Neuronal stem cell (in vitro differentiated cells): ENCODE measurements at regions not wholly inside any gene's neighbourhood (a gene's known extent, or its start where the extent isn't known, plus 50 kb on each side); places are given as distances from the start of the nearest gene placed in this dataset.
"Not testable (repeated sequence)": the region's sequence is repeated elsewhere in the genome, so short reads cannot be mapped to it uniquely, and the experiment has no call there.

ENCODE experiments used
- DNase-seq: peaks from one replicate; pipeline ENCODE4 v3.0.0-alpha.2; 2013; ENCODE audit warnings: low spot score
- H2AFZ ChIP-seq: one replicate; pipeline ENCODE4 v1.6.1; 2013; ENCODE audit warnings: mild to moderate bottlenecking, low read length, inconsistent platforms
- H2AK5ac ChIP-seq: 2 replicates; pipeline ENCODE4 v1.6.1; 2013; ENCODE audit warnings: low read depth, mild to moderate bottlenecking, inconsistent platforms, low read length, moderate library complexity, mixed read lengths
- H2BK120ac ChIP-seq: 2 replicates; pipeline ENCODE4 v1.6.1; 2013; ENCODE audit warnings: low read depth, mild to moderate bottlenecking, inconsistent platforms, low read length, moderate library complexity, mixed read lengths
- H2BK12ac ChIP-seq: one replicate; pipeline ENCODE4 v1.6.1; 2013; ENCODE audit warnings: low read length, inconsistent platforms
- H2BK15ac ChIP-seq: 2 replicates; pipeline ENCODE4 v1.6.1; 2013; ENCODE audit warnings: mild to moderate bottlenecking, low read length, inconsistent platforms, mixed read lengths
- H2BK5ac ChIP-seq: one replicate; pipeline ENCODE4 v1.6.1; 2013; ENCODE audit warnings: inconsistent platforms, mild to moderate bottlenecking, low read length, moderate library complexity
- H3K14ac ChIP-seq: one replicate; pipeline ENCODE4 v1.6.1; 2013; ENCODE audit warnings: low read length, inconsistent platforms
- H3K18ac ChIP-seq: 2 replicates; pipeline ENCODE4 v1.6.1; 2013; ENCODE audit warnings: low read length, inconsistent platforms
- H3K23ac ChIP-seq: 2 replicates; pipeline ENCODE4 v1.6.1; 2013; ENCODE audit warnings: low read depth, mild to moderate bottlenecking, mixed read lengths, low read length, inconsistent platforms; ENCODE audit not compliant: poor library complexity
- H3K27ac ChIP-seq: replicated peaks from 3 replicates; pipeline ENCODE4 v1.5.1; 2013; ENCODE audit warnings: low read length, inconsistent platforms
- H3K27me3 ChIP-seq, 3 experiments: 2 replicates each; pipeline ENCODE4 v1.6.1; 2013; ENCODE audit warnings: low read length in 3 of 3, mild to moderate bottlenecking in 2 of 3, inconsistent platforms in 1 of 3, low read depth in 1 of 3, mixed read lengths in 1 of 3, moderate library complexity in 1 of 3; ENCODE audit not compliant: control insufficient read depth in 3 of 3, insufficient read depth in 3 of 3
- H3K36me3 ChIP-seq, 2 donors: replicated peaks in 1 of 2; 2 replicates each; pipeline ENCODE4 v1.6.1; 2013; ENCODE audit warnings: low read length in 2 of 2; ENCODE audit not compliant: control insufficient read depth in 2 of 2, insufficient read depth in 2 of 2
- H3K4ac ChIP-seq: 2 replicates; pipeline ENCODE4 v1.6.1; 2013; ENCODE audit warnings: inconsistent platforms, mild to moderate bottlenecking, low read length, moderate library complexity
- H3K4me1 ChIP-seq, 2 donors: 1 replicate in 1 of 2; 2 replicates in 1 of 2; pipeline ENCODE4 v1.6.1; 2013; ENCODE audit warnings: low read length in 2 of 2, low read depth in 1 of 2; ENCODE audit not compliant: control insufficient read depth in 2 of 2, insufficient read depth in 1 of 2
- H3K4me2 ChIP-seq: one replicate; pipeline ENCODE4 v1.6.1; 2013; ENCODE audit warnings: mild to moderate bottlenecking, low read length, inconsistent platforms; ENCODE audit not compliant: insufficient read depth, poor library complexity, severe bottlenecking
- H3K4me3 ChIP-seq, 2 donors: 2 replicates each; pipeline ENCODE4 v1.5.1; 2013; ENCODE audit warnings: low read length in 2 of 2, mild to moderate bottlenecking in 2 of 2, inconsistent platforms in 1 of 2, moderate library complexity in 1 of 2
- H3K79me1 ChIP-seq: one replicate; pipeline ENCODE4 v1.6.1; 2013; ENCODE audit warnings: low read depth, mild to moderate bottlenecking, inconsistent platforms, low read length, moderate library complexity
- H3K9ac ChIP-seq: one replicate; pipeline ENCODE4 v1.6.1; 2013; ENCODE audit warnings: mild to moderate bottlenecking, low read depth, low read length, inconsistent platforms; ENCODE audit not compliant: poor library complexity
- H3K9me3 ChIP-seq, 2 donors: replicated peaks in 1 of 2; 2 replicates each; pipeline versions ENCODE3 to v1.6.1; 2013; ENCODE audit warnings: low read length in 2 of 2, mild to moderate bottlenecking in 2 of 2, inconsistent platforms in 1 of 2, low read depth in 1 of 2, mixed read lengths in 1 of 2, moderate library complexity in 1 of 2; ENCODE audit not compliant: control insufficient read depth in 2 of 2, insufficient read depth in 1 of 2
- H4K8ac ChIP-seq: one replicate; pipeline ENCODE4 v1.6.1; 2013; ENCODE audit warnings: low read depth, mild to moderate bottlenecking, inconsistent platforms, low read length, moderate library complexity
- H4K91ac ChIP-seq: one replicate; pipeline ENCODE4 v1.6.1; 2013; ENCODE audit warnings: low read length, low read depth, mild to moderate bottlenecking, inconsistent platforms; ENCODE audit not compliant: poor library complexity
- WGBS, 2 donors: extraction: QIAGEN DNeasy Blood & Tissue Kit; methylation state at CpG; one replicate each; pipeline ENCODE4 v1.1.7; 2013; ENCODE audit warnings: missing lambda C conversion rate in 2 of 2, mixed read lengths in 1 of 2; ENCODE audit not compliant: insufficient read length in 2 of 2, insufficient replicate concordance in 1 of 2; ENCODE audit errors: extremely low coverage in 2 of 2; 5-methylcytosine and 5-hydroxymethylcytosine counted together

DNA sequence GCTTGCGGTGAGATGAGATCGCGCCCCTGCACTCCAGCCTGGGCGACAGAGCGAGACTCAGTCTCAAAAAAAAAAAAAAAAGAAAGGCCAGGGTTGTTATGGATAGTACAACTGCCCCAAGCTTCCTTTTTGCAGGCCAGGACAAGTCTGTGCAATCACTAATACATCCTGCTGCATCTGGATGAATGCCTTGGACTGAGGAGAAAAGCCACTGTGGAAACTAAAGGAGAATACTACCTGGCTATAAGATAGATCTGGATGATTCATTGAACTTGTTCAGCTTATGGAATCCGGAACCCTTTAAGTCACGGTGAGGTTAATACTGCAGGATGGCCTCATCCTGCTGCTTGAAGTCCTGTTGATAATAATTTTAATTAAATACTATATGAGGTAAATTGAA is 278.2 kb downstream of the TFAP2A start:
- Histone ChIP-seq H2AFZ (no peak overlapping the region), H2BK120ac (no peak overlapping the region), H2AK5ac (no peak overlapping the region), H3K9me3 (no peaks in the 10 kb centered on the region), H2BK12ac (no peak overlapping the region), H4K8ac (no peak overlapping the region), H2BK15ac (no peak overlapping the region), H3K4me2 (no peak overlapping the region), H3K79me1 (no peaks in the 10 kb centered on the region), H3K27me3 (no peaks in the 10 kb centered on the region), H3K4me1 (peaks cover 0 to 3% of the 10 kb centered on the region in 2 donors), H3K4ac (no peak overlapping the region), H3K36me3 (no peaks in the 10 kb centered on the region), H3K4me3 (no peak overlapping the region), H3K14ac (no peak overlapping the region), H3K27ac (no peak overlapping the region), H2BK5ac (no peak overlapping the region), H4K91ac (no peak overlapping the region), H3K23ac (no peak overlapping the region), H3K18ac (no peak overlapping the region), H3K9ac (no peak overlapping the region)
- no CpG with 5 or more reads among the region's 7 CpGs for WGBS, 2 donors
- DNase-seq: no peak

DNA sequence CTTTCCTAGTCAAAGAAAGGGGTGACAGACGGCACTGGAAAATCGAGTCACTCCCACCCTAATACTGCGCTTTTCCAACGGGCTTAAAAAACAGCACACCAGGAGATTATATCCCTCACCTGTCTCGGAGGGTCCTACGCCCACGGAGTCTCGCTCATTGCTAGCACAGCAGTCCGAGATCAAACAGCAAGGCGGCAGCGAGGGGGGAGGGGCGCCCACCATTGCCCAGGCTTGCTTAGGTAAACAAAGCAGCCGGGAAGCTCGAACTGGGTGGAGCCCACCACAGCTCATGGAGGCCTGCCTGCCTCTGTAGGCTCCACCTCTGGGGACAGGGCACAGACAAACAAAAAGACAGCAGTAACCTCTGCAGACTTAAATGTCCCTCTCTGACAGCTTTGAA is 280.7 kb downstream of the TFAP2A start:
- H3K9me3 ChIP-seq, H3K36me3 ChIP-seq, H3K18ac ChIP-seq, H3K4me2 ChIP-seq, H3K27ac ChIP-seq, DNase-seq, H3K4me3 ChIP-seq, H2BK15ac ChIP-seq, H2BK120ac ChIP-seq, H3K27me3 ChIP-seq, H3K9ac ChIP-seq, H3K4ac ChIP-seq, H3K4me1 ChIP-seq, H4K8ac ChIP-seq, H3K79me1 ChIP-seq, H3K14ac ChIP-seq, H2BK5ac ChIP-seq, H2BK12ac ChIP-seq, H2AK5ac ChIP-seq, H2AFZ ChIP-seq, H3K23ac ChIP-seq, H4K91ac ChIP-seq: not testable (repeated sequence)
- WGBS, 2 donors: no CpG with 5 or more reads among the region's 14 CpGs

DNA sequence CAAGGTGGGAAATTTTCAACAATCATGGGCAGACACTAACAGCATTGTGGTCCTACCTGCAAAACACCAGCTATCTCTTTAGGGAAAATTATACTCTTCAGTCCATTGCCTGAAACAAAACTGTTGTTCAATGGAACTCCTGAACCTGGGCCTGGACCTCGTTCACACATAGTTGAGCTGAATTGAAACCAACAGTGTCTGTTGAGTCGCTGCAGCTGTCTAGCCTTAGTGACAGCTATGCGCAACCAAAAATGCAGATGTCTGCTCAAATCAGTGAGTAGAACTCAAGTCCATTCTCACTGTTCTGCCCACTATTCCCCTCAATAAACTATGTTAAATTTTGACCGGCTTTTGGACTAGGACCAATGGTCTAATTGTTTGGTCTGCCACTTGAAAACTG is 286.2 kb downstream of the TFAP2A start:
- no peak overlapping the region for H3K4ac ChIP-seq
- H3K18ac ChIP-seq: no peak overlapping the region
- WGBS, 2 donors: no CpG with 5 or more reads among the region's 4 CpGs
- no peaks in the 10 kb centered on the region for H3K4me1 ChIP-seq
- H2AK5ac ChIP-seq: no peak overlapping the region
- H3K9ac ChIP-seq: no peak overlapping the region
- no peaks in the 10 kb centered on the region for H3K27me3 ChIP-seq
- H3K9me3 ChIP-seq: no peaks in the 10 kb centered on the region
- no peak overlapping the region for H2BK5ac ChIP-seq
- no peak overlapping the region for H2BK120ac ChIP-seq
- no peak overlapping the region for H4K8ac ChIP-seq
- H3K27ac ChIP-seq: no peak overlapping the region
- H3K4me3 ChIP-seq: no peak overlapping the region
- no peak overlapping the region for H2AFZ ChIP-seq
- H3K79me1 ChIP-seq: no peaks in the 10 kb centered on the region
- no peak for DNase-seq
- no peak overlapping the region for H3K23ac ChIP-seq
- no peak overlapping the region for H2BK12ac ChIP-seq
- no peak overlapping the region for H3K4me2 ChIP-seq
- no peaks in the 10 kb centered on the region for H3K36me3 ChIP-seq
- no peak overlapping the region for H3K14ac ChIP-seq
- H2BK15ac ChIP-seq: no peak overlapping the region
- no peak overlapping the region for H4K91ac ChIP-seq

DNA sequence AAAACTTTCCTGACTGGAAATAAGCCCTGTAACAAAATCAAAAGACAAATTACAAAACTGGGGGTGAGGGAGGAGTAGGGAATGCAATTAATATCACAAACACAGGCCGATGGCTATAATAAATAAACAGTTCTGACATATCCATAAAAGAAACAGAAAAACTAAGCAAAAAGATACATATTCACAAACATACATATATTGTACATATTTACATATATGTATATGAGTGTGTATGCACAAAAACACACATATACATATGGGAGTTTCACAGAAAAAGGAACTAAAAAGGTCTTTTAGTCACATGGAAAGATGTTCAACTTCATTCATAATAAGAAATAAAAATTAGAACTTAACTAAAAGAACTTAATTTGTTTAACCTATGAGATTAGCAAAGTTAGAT is 292.7 kb downstream of the TFAP2A start:
- H2BK12ac ChIP-seq: no peak overlapping the region
- no peaks in the 10 kb centered on the region for H3K36me3 ChIP-seq
- H3K4ac ChIP-seq: no peak overlapping the region
- H3K27me3 ChIP-seq: no peaks in the 10 kb centered on the region
- H4K8ac ChIP-seq: no peak overlapping the region
- no peak overlapping the region for H2BK5ac ChIP-seq
- no peak overlapping the region for H3K14ac ChIP-seq
- no peak overlapping the region for H3K4me3 ChIP-seq
- H4K91ac ChIP-seq: no peak overlapping the region
- H3K18ac ChIP-seq: no peak overlapping the region
- no peak overlapping the region for H2AK5ac ChIP-seq
- no peak overlapping the region for H2BK120ac ChIP-seq
- no CpG with 5 or more reads among the region's 1 CpG for WGBS, 2 donors
- no peaks in the 10 kb centered on the region for H3K9me3 ChIP-seq
- no peak overlapping the region for H3K27ac ChIP-seq
- no peak overlapping the region for H2AFZ ChIP-seq
- no peaks in the 10 kb centered on the region for H3K4me1 ChIP-seq
- H3K4me2 ChIP-seq: no peak overlapping the region
- no peak overlapping the region for H3K9ac ChIP-seq
- no peak for DNase-seq
- no peaks in the 10 kb centered on the region for H3K79me1 ChIP-seq
- no peak overlapping the region for H2BK15ac ChIP-seq
- no peak overlapping the region for H3K23ac ChIP-seq
